ENCODE measurements at regions not wholly inside any gene's neighbourhood (a gene's known extent, or its start where the extent isn't known, plus 50 kb on each side); places are given as distances from the start of the nearest gene placed in this dataset.

- no peaks in the 10 kb centered on the region for H3K9me3 ChIP-seq (ENCODE audit: control insufficient read depth in 4 of 4, insufficient read depth in 3 of 4, low read length in 3 of 4)
- no peak overlapping the region for H3K27ac ChIP-seq (ENCODE audit: low read depth in 1 of 2, low read length in 1 of 2)
- H3K9ac ChIP-seq (ENCODE audit: insufficient read depth in 1 of 2, low read length in 2 of 2): no peak overlapping the region
- no peak overlapping the region for H3K4me3 ChIP-seq
- no peaks in the 10 kb centered on the region for H3K27me3 ChIP-seq (ENCODE audit: control insufficient read depth in 3 of 3, insufficient read depth in 3 of 3, low read length in 2 of 3)
- 80 to 87% methylated on average over 6 of the region's 6 CpGs for WGBS, 2 donors
- TF ChIP-seq CTCF (IDR thresholded peaks at IDR 0.05; ENCODE audit: control extremely low read depth, extremely low read depth): no peak
- ATAC-seq (ENCODE audit: insufficient read depth, low FRiP score) (no peak), DNase-seq (no peak)
- no peaks in the 10 kb centered on the region for H3K4me1 ChIP-seq (ENCODE audit: control insufficient read depth in 5 of 5, insufficient read depth in 5 of 5, low read length in 5 of 5)
- H3K36me3 ChIP-seq (ENCODE audit: control insufficient read depth in 4 of 4, insufficient read depth in 4 of 4, low read length in 4 of 4): no peaks in the 10 kb centered on the region
These were observed 1474.6 kb upstream of the TMEM132C start for GRCh38 chr12:126792411-126792810.

- Histone ChIP-seq H3K9me3 (ENCODE audit: control insufficient read depth in 4 of 4, insufficient read depth in 3 of 4, low read length in 3 of 4) (peaks cover 0 to 2% (median 0%) of the 10 kb centered on the region in 4 donors), H3K27me3 (ENCODE audit: control insufficient read depth in 3 of 3, insufficient read depth in 3 of 3, low read length in 2 of 3) (no peaks in the 10 kb centered on the region), H3K4me3 (no peak overlapping the region), H3K4me1 (ENCODE audit: control insufficient read depth in 5 of 5, insufficient read depth in 5 of 5, low read length in 5 of 5) (no peaks in the 10 kb centered on the region), H3K27ac (ENCODE audit: low read depth in 1 of 2, low read length in 1 of 2) (no peak overlapping the region), H3K36me3 (ENCODE audit: control insufficient read depth in 4 of 4, insufficient read depth in 4 of 4, low read length in 4 of 4) (no peaks in the 10 kb centered on the region), H3K9ac (ENCODE audit: insufficient read depth in 1 of 2, low read length in 2 of 2) (no peak overlapping the region)
- DNase-seq (no peak), ATAC-seq (ENCODE audit: insufficient read depth, low FRiP score) (no peak)
- 83 to 84% methylated on average over 5 of the region's 5 CpGs for WGBS, 2 donors
- no peak for TF ChIP-seq CTCF (IDR thresholded peaks at IDR 0.05; ENCODE audit: control extremely low read depth, extremely low read depth)
These were observed 1469.4 kb upstream of the TMEM132C start for GRCh38 chr12:126797525-126797924.

GRCh38 chr12:126798449-126798848, 1468.5 kb upstream of the TMEM132C start:
- no peak for DNase-seq
- H3K4me3 ChIP-seq: no peak overlapping the region
- WGBS, 2 donors: 83 to 86% methylated on average over 5 of the region's 5 CpGs
- peaks cover 0 to 2% (median 0%) of the 10 kb centered on the region in 4 donors for H3K9me3 ChIP-seq (ENCODE audit: control insufficient read depth in 4 of 4, insufficient read depth in 3 of 4, low read length in 3 of 4)
- H3K4me1 ChIP-seq (ENCODE audit: control insufficient read depth in 5 of 5, insufficient read depth in 5 of 5, low read length in 5 of 5): no peaks in the 10 kb centered on the region
- H3K9ac ChIP-seq (ENCODE audit: insufficient read depth in 1 of 2, low read length in 2 of 2): no peak overlapping the region
- no peak overlapping the region for H3K27ac ChIP-seq (ENCODE audit: low read depth in 1 of 2, low read length in 1 of 2)
- ATAC-seq (ENCODE audit: insufficient read depth, low FRiP score): no peak
- H3K27me3 ChIP-seq (ENCODE audit: control insufficient read depth in 3 of 3, insufficient read depth in 3 of 3, low read length in 2 of 3): no peaks in the 10 kb centered on the region
- TF ChIP-seq CTCF (IDR thresholded peaks at IDR 0.05; ENCODE audit: control extremely low read depth, extremely low read depth): no peak
- no peaks in the 10 kb centered on the region for H3K36me3 ChIP-seq (ENCODE audit: control insufficient read depth in 4 of 4, insufficient read depth in 4 of 4, low read length in 4 of 4)

- 38 to 41% methylated on average over 4 of the region's 4 CpGs for WGBS, 2 donors
These were observed 1459.6 kb upstream of the TMEM132C start for GRCh38 chr12:126807312-126807865.

More at GRCh38 chr12:126807312-126807865, 1459.6 kb upstream of the TMEM132C start:
- Histone ChIP-seq H3K4me1 (ENCODE audit: control insufficient read depth in 5 of 5, insufficient read depth in 5 of 5, low read length in 5 of 5) (no peaks in the 10 kb centered on the region), H3K36me3 (ENCODE audit: control insufficient read depth in 4 of 4, insufficient read depth in 4 of 4, low read length in 4 of 4) (no peaks in the 10 kb centered on the region), H3K4me3 (no peak overlapping the region), H3K27me3 (ENCODE audit: control insufficient read depth in 3 of 3, insufficient read depth in 3 of 3, low read length in 2 of 3) (no peaks in the 10 kb centered on the region), H3K9me3 (ENCODE audit: control insufficient read depth in 4 of 4, insufficient read depth in 3 of 4, low read length in 3 of 4) (no peaks in the 10 kb centered on the region), H3K9ac (ENCODE audit: insufficient read depth in 1 of 2, low read length in 2 of 2) (no peak overlapping the region), H3K27ac (ENCODE audit: low read depth in 1 of 2, low read length in 1 of 2) (no peak overlapping the region)
- no peak for TF ChIP-seq CTCF (IDR thresholded peaks at IDR 0.05; ENCODE audit: control extremely low read depth, extremely low read depth)
- DNase-seq (no peak), ATAC-seq (ENCODE audit: insufficient read depth, low FRiP score) (no peak)
